ENCODE measurements at regions not wholly inside any gene's neighbourhood (a gene's known extent, or its start where the extent isn't known, plus 50 kb on each side); places are given as distances from the start of the nearest gene placed in this dataset.

DNA sequence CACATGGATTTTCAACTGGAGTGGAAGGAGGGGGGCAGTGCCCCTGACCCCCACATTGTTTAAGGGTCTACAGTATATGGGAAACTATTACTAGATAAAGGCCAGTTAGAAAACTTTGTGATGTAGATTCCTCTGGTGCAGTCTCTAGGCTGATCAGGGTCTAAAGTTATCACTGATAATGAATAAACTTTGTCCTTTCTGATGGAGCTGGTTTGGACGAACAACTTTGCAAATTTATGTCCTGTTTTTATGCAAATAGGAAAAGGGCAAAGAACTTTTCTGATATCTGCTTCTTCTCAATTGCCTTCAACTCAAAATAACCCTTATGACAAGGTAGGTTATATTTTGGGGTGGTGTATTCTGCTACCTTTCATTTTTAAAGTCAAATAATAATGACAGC lies 829.2 kb upstream of the ACVR2A start:
- no peaks in the 10 kb centered on the region for H3K27me3 ChIP-seq
- H3K9me3 ChIP-seq (ENCODE audit: low read depth), result no peaks in the 10 kb centered on the region
- no peaks in the 10 kb centered on the region for H3K36me3 ChIP-seq
- H3K4me3 ChIP-seq, result no peak overlapping the region
- H3K4me1 ChIP-seq (ENCODE audit: low read depth), result no peaks in the 10 kb centered on the region
- no peak overlapping the region for H3K27ac ChIP-seq
- TF ChIP-seq, protein P1, sequence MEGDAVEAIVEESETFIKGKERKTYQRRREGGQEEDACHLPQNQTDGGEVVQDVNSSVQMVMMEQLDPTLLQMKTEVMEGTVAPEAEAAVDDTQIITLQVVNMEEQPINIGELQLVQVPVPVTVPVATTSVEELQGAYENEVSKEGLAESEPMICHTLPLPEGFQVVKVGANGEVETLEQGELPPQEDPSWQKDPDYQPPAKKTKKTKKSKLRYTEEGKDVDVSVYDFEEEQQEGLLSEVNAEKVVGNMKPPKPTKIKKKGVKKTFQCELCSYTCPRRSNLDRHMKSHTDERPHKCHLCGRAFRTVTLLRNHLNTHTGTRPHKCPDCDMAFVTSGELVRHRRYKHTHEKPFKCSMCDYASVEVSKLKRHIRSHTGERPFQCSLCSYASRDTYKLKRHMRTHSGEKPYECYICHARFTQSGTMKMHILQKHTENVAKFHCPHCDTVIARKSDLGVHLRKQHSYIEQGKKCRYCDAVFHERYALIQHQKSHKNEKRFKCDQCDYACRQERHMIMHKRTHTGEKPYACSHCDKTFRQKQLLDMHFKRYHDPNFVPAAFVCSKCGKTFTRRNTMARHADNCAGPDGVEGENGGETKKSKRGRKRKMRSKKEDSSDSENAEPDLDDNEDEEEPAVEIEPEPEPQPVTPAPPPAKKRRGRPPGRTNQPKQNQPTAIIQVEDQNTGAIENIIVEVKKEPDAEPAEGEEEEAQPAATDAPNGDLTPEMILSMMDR (IDR thresholded peaks at IDR 0.05; ENCODE audit: low read depth, low read length), result no peak
- DNase-seq (ENCODE audit: low read depth in 1 of 2, low spot score in 1 of 2), result no peak

DNA sequence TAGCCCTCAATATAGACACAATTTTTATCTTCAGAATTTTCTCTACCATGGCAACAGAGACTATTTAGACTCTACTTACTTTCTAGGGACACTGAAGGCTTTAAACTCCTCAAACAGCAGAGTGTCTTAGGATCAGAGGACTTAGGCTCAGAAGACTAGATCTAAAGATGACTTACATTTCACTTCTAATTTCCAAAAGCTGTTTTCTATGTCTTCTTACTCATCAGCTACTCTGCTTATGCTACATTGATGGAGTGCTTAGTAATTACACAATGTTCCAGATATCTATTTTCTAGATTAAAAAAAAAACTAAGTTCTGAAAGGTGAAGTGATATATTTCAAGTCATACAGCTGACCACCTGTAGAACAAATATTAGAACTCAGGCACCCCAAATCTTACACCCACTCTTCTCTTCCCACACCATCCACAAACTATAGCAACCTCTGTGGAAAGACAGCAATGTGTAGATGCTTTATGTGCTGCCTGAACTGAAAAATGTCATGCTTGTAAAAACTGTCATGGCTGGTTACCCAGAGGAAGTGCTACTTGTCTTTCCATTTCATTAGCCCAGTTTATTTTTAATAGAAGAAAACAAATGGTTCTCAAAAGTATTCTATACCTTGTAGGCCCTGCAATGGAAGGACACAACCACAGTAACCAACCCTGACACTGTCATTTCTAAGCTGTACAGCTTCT lies 831.0 kb upstream of the ACVR2A start:
- TF ChIP-seq, protein P1 (IDR thresholded peaks at IDR 0.05; ENCODE audit: low read depth, low read length), result no peak
- Histone ChIP-seq H3K4me1 (ENCODE audit: low read depth) (no peaks in the 10 kb centered on the region), H3K4me3 (no peak overlapping the region), H3K36me3 (no peaks in the 10 kb centered on the region), H3K27me3 (no peaks in the 10 kb centered on the region), H3K9me3 (ENCODE audit: low read depth) (no peaks in the 10 kb centered on the region), H3K27ac (no peak overlapping the region)
- no peak for DNase-seq (ENCODE audit: low read depth in 1 of 2, low spot score in 1 of 2)

DNA sequence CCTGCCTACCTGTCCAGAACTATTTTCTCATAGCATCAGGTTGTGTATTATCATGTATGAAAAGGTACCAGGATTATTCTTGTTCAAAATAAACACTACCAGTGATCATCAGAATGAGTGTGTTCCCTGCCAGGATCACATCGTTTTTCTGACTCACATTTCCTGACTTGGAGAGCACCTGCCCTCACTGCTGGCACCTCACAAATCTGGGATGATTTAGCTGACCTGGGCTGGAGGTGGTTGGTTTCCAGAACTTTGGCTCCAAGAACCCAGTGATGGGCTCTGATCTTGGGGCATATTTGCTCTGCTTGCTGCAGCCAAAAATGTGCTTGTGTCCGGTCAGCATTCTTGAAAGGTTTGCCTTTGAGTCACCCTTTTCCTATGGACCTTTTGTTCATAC lies 836.3 kb upstream of the ACVR2A start:
- no peak overlapping the region for H3K27ac ChIP-seq
- no peaks in the 10 kb centered on the region for H3K27me3 ChIP-seq
- DNase-seq (ENCODE audit: low read depth in 1 of 2, low spot score in 1 of 2), result no peak
- no peaks in the 10 kb centered on the region for H3K9me3 ChIP-seq (ENCODE audit: low read depth)
- TF ChIP-seq, protein P1 (IDR thresholded peaks at IDR 0.05; ENCODE audit: low read depth, low read length), result no peak
- H3K4me1 ChIP-seq (ENCODE audit: low read depth), result no peaks in the 10 kb centered on the region
- H3K36me3 ChIP-seq, result no peaks in the 10 kb centered on the region
- no peak overlapping the region for H3K4me3 ChIP-seq

DNA sequence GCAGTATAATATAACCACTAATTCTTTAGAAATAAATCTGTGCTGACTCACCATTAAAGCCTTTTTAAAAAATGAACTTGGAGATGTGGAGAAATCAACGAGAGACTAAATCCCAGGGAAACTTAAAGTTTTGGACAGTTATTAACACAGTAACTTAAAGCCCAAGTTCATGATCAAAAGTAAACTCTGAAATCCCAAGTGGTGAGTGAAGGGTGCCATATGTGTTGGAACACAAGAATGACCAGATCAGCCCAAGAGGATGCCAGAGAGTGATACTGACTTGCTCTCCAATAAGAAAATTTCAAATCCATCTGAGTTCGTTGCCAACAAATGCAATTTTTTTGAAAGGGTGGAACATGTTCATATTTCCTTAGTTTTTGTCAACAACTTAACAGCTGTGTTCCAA lies 838.1 kb upstream of the ACVR2A start:
- no peaks in the 10 kb centered on the region for H3K36me3 ChIP-seq
- peak in 1 of 2 donors; percentile 57 for DNase-seq (ENCODE audit: low read depth in 1 of 2, low spot score in 1 of 2)
- TF ChIP-seq, protein P1 (IDR thresholded peaks at IDR 0.05; ENCODE audit: low read depth, low read length), result no peak
- H3K27me3 ChIP-seq, result no peaks in the 10 kb centered on the region
- H3K27ac ChIP-seq, result no peak overlapping the region
- H3K4me3 ChIP-seq, result no peak overlapping the region
- peaks cover 4% of the 10 kb centered on the region for H3K4me1 ChIP-seq (ENCODE audit: low read depth)
- no peaks in the 10 kb centered on the region for H3K9me3 ChIP-seq (ENCODE audit: low read depth)

DNA sequence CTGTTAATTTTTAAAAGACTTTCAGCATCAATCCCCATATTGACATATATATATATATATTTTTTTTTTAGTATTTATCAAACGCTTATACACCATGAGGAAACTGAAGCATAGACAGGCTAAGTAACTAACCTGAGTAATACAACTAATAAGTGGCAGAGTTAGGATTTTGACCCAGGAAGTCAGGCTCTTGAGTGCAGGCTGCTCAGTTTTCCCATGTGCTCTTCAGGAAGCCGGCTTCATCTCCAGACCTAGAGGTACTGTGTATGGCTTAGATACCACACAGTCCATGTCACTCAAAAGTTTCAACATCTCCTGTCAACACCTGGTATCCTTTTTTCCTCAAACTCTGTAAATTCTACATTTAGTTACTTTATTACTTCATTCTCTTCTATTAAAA lies 841.7 kb upstream of the ACVR2A start:
- Histone ChIP-seq H3K36me3 (no peaks in the 10 kb centered on the region), H3K4me1 (ENCODE audit: low read depth) (peaks cover 6% of the 10 kb centered on the region), H3K4me3 (no peak overlapping the region), H3K27me3 (no peaks in the 10 kb centered on the region), H3K27ac (no peak overlapping the region), H3K9me3 (ENCODE audit: low read depth) (no peaks in the 10 kb centered on the region)
- DNase-seq (ENCODE audit: low read depth in 1 of 2, low spot score in 1 of 2), result no peak
- TF ChIP-seq, protein P1 (IDR thresholded peaks at IDR 0.05; ENCODE audit: low read depth, low read length), result no peak
